ENCODE measurements at regions not wholly inside any gene's neighbourhood (a gene's known extent, or its start where the extent isn't known, plus 50 kb on each side); places are given as distances from the start of the nearest gene placed in this dataset.

DNA sequence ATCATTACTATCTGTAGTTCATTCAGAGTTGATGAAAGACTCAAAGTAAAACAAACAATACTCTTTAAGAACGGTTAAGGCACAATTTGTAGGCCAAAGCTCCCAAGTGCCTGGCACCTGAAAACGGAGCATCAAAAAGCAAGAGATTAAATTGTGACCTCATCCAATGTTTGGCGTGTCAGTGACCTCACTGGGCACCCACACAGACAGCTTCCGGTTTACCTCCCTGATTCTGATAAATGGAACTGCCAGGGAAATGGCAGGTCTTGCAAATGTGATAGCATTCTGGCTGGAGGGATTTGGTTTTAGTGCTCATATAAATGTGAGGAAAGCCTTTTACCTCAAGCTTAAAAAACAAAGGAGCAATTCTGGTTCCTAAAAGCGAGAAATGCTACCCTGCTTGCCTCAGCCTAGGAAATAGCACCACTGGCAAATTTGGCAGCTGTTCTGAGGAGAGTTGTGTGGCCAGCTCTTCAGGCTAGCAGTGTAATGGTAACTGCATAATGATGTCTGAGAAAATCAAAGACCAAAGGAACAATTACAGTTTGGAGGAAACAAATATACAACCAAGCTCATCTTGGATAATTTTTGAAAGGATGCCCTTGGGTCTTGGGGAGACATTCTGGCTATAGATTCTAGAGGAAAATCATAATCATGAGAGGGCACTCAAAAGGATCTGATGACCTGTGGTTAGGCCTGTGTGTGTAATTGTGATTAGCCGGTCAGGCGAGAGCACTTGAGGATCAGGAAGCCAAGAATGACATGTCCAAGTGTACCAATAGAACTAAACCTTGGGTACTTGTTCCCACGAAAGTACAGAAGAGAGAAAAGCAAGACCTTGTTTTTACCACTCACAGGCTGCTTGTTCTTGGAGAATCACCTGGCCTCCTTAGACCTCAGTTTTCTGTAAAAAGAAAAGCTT is 174.3 kb downstream of the TFAP2B start:
- intact Hi-C loops (cut with micrococcal nuclease): no loop called here
- no peak overlapping the region for H3K27ac Mint-ChIP-seq
- Histone ChIP-seq H3K4me1 (ENCODE audit: control insufficient read depth in 2 of 2, insufficient read depth in 2 of 2, low read length in 2 of 2) (no peaks in the 10 kb centered on the region), H3K36me3 (ENCODE audit: control insufficient read depth in 2 of 3, insufficient read depth in 3 of 3, low read length in 3 of 3) (no peaks in the 10 kb centered on the region), H3K27ac (ENCODE audit: low read depth, low read length) (no peak overlapping the region), H3K9me3 (ENCODE audit: control insufficient read depth in 2 of 3, low read length in 3 of 3) (no peaks in the 10 kb centered on the region), H3K4me3 (ENCODE audit: low read length) (no peak overlapping the region), H3K27me3 (ENCODE audit: control insufficient read depth in 2 of 2, insufficient read depth in 2 of 2, low read length in 2 of 2) (no peaks in the 10 kb centered on the region)
- H3K27me3 Mint-ChIP-seq: peaks cover 0 to 3% (median 0%) of the 10 kb centered on the region in 5 donors
- H3K4me3 Mint-ChIP-seq: no peak overlapping the region
- peaks cover 0 to 6% (median 0%) of the 10 kb centered on the region in 11 donors for H3K9me3 Mint-ChIP-seq
- no peak for ATAC-seq
- ChIA-PET CTCF (no interaction called here), POLR2A (no interaction called here)
- H3K36me3 Mint-ChIP-seq: no peaks in the 10 kb centered on the region
- no peak for DNase-seq
- no peaks in the 10 kb centered on the region for H3K4me1 Mint-ChIP-seq

DNA sequence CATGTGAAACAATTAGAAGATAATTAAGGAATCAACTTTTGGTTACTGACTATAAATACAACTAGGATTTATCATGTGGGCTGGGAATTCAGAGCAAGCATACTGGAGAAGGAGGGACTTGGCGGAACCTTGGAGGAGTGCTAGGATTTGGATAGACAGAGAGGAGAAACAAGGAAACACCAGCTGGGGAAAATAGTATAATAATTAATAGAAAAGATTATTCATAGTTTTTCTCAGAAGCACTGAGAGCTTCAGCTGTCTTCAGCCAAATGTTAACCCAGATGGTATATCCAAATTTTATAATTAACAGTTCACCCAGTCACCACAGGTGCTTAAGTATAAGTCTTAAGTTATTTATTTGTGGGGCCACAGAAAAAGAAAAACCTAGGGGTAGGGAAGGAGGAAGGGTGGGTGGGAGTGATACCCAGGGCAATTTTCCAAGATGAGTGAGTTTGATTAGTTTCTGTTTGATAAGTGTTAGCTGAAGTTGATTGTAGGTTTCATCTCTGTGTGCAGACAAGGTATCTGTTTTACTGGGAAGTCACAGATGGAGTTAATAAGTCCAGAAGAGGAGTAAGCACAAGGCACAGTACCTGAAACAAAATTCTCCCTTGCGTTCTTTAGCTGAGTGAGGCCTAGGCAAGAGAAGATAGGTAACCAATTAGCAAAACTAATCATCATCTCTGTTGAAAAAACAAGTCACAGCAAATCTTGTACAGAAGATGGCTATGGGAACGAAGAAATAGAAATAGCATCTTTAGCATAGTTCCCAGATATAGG is 175.5 kb downstream of the TFAP2B start:
- Mint-ChIP-seq H3K4me3 (no peak overlapping the region), H3K27ac (no peak overlapping the region), H3K9me3 (peaks cover 0 to 3% (median 0%) of the 10 kb centered on the region in 11 donors), H3K27me3 (no peaks in the 10 kb centered on the region), H3K36me3 (no peaks in the 10 kb centered on the region), H3K4me1 (no peaks in the 10 kb centered on the region)
- CTCF ChIA-PET: no interaction called here
- H3K4me1 ChIP-seq (ENCODE audit: control insufficient read depth in 2 of 2, insufficient read depth in 2 of 2, low read length in 2 of 2): no peaks in the 10 kb centered on the region
- no peak overlapping the region for H3K27ac ChIP-seq (ENCODE audit: low read depth, low read length)
- DNase-seq: no peak
- H3K36me3 ChIP-seq (ENCODE audit: control insufficient read depth in 2 of 3, insufficient read depth in 3 of 3, low read length in 3 of 3): no peaks in the 10 kb centered on the region
- H3K9me3 ChIP-seq (ENCODE audit: control insufficient read depth in 2 of 3, low read length in 3 of 3): no peaks in the 10 kb centered on the region
- POLR2A ChIA-PET: no interaction called here
- no peak overlapping the region for H3K4me3 ChIP-seq (ENCODE audit: low read length)
- no peaks in the 10 kb centered on the region for H3K27me3 ChIP-seq (ENCODE audit: control insufficient read depth in 2 of 2, insufficient read depth in 2 of 2, low read length in 2 of 2)
- ATAC-seq: no peak
- intact Hi-C loops (cut with micrococcal nuclease): no loop called here

DNA sequence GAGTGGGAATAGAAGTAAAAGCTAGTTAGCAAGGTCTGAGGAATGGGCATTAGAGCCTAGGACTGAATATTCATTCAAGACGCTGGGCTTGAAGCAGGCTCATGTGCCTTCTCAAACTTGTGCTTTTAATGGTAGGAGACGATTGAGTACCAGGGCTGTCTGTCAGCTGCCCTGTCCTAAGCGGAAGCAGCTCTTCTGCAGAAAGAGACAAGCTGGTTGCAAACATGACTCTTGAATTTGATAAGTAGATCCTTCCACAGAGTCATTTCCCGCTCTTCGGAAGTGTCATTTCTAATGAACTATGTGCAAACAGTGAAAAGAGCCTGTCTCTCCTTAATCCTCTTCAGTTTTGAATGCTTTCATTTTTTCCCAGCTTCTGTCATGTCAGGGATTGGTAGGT is 176.4 kb downstream of the TFAP2B start:
- ATAC-seq (no peak), DNase-seq (no peak)
- H3K9me3 ChIP-seq (ENCODE audit: control insufficient read depth in 2 of 3, low read length in 3 of 3): no peaks in the 10 kb centered on the region
- Mint-ChIP-seq H3K27ac (no peak overlapping the region), H3K4me1 (no peaks in the 10 kb centered on the region), H3K27me3 (no peaks in the 10 kb centered on the region), H3K9me3 (peaks cover 0 to 3% (median 0%) of the 10 kb centered on the region in 11 donors), H3K4me3 (no peak overlapping the region), H3K36me3 (no peaks in the 10 kb centered on the region)
- no peak overlapping the region for H3K4me3 ChIP-seq (ENCODE audit: low read length)
- H3K36me3 ChIP-seq (ENCODE audit: control insufficient read depth in 2 of 3, insufficient read depth in 3 of 3, low read length in 3 of 3): no peaks in the 10 kb centered on the region
- intact Hi-C loops (cut with micrococcal nuclease): no loop called here
- ChIA-PET CTCF (no interaction called here), POLR2A (no interaction called here)
- no peaks in the 10 kb centered on the region for H3K4me1 ChIP-seq (ENCODE audit: control insufficient read depth in 2 of 2, insufficient read depth in 2 of 2, low read length in 2 of 2)
- no peaks in the 10 kb centered on the region for H3K27me3 ChIP-seq (ENCODE audit: control insufficient read depth in 2 of 2, insufficient read depth in 2 of 2, low read length in 2 of 2)
- H3K27ac ChIP-seq (ENCODE audit: low read depth, low read length): no peak overlapping the region

DNA sequence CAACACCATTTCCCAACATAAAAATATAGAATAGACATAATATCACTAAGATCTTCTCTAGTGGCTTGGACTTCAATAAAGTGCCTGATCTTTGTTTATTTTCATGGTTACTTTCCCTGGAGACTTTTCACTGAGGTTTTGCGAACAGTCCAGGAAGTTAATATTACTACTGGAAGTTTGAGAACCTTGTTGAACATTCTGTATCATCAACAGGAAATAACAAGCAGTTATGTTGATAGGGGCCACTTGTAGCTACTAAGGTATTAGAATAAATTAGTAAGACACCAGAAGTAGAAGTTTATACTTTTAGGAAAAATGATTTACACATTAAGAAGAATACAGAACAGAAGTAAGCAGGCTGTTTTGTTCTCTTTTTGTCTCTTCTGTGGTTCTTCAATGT is 180.2 kb downstream of the TFAP2B start:
- H3K9me3 ChIP-seq (ENCODE audit: control insufficient read depth in 2 of 3, low read length in 3 of 3): no peaks in the 10 kb centered on the region
- intact Hi-C loops (cut with micrococcal nuclease): no loop called here
- Mint-ChIP-seq H3K27ac (no peak overlapping the region), H3K4me3 (no peak overlapping the region), H3K27me3 (no peaks in the 10 kb centered on the region), H3K4me1 (no peaks in the 10 kb centered on the region), H3K36me3 (no peaks in the 10 kb centered on the region), H3K9me3 (peaks cover 0 to 11% (median 1%) of the 10 kb centered on the region in 11 donors)
- ATAC-seq (no peak), DNase-seq (no peak)
- H3K27me3 ChIP-seq (ENCODE audit: control insufficient read depth in 2 of 2, insufficient read depth in 2 of 2, low read length in 2 of 2): no peaks in the 10 kb centered on the region
- no peaks in the 10 kb centered on the region for H3K36me3 ChIP-seq (ENCODE audit: control insufficient read depth in 2 of 3, insufficient read depth in 3 of 3, low read length in 3 of 3)
- ChIA-PET POLR2A (no interaction called here), CTCF (no interaction called here)
- no peaks in the 10 kb centered on the region for H3K4me1 ChIP-seq (ENCODE audit: control insufficient read depth in 2 of 2, insufficient read depth in 2 of 2, low read length in 2 of 2)
- no peak overlapping the region for H3K27ac ChIP-seq (ENCODE audit: low read depth, low read length)
- H3K4me3 ChIP-seq (ENCODE audit: low read length): no peak overlapping the region

DNA sequence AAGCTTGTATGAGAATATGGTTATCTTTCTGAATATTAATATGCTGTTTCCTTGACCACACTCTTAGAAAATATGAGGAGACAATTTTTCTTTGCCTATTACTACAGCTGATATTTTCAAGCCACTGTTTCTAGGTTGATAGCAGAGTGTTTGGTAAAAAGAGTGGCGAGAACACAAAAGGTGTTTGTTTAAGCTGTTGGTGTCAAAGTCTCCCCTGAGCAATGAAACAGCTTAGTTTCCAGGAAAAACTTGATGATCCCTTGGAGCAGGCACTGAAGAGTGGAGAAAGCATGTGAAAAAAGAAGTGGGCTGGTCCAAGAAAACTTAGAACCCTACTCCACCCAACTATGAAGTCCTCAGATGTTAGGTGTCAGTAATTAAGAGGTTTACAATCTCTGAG is 182.7 kb downstream of the TFAP2B start:
- no peaks in the 10 kb centered on the region for H3K9me3 ChIP-seq (ENCODE audit: control insufficient read depth in 2 of 3, low read length in 3 of 3)
- no peak overlapping the region for H3K27ac ChIP-seq (ENCODE audit: low read depth, low read length)
- Mint-ChIP-seq H3K4me1 (no peaks in the 10 kb centered on the region), H3K4me3 (no peak overlapping the region), H3K9me3 (peaks cover 0 to 19% (median 2%) of the 10 kb centered on the region in 11 donors), H3K36me3 (no peaks in the 10 kb centered on the region), H3K27ac (no peak overlapping the region), H3K27me3 (no peaks in the 10 kb centered on the region)
- no peak overlapping the region for H3K4me3 ChIP-seq (ENCODE audit: low read length)
- ChIA-PET POLR2A (interaction anchor here (0.6 kb wide), 1 partner anchor 40 kb away, joined by 4 read pairs; no protein-coding TSS in a partner anchor), CTCF (no interaction called here)
- intact Hi-C loops (cut with micrococcal nuclease): no loop called here
- DNase-seq (no peak), ATAC-seq (no peak)
- no peaks in the 10 kb centered on the region for H3K36me3 ChIP-seq (ENCODE audit: control insufficient read depth in 2 of 3, insufficient read depth in 3 of 3, low read length in 3 of 3)
- no peaks in the 10 kb centered on the region for H3K4me1 ChIP-seq (ENCODE audit: control insufficient read depth in 2 of 2, insufficient read depth in 2 of 2, low read length in 2 of 2)
- no peaks in the 10 kb centered on the region for H3K27me3 ChIP-seq (ENCODE audit: control insufficient read depth in 2 of 2, insufficient read depth in 2 of 2, low read length in 2 of 2)

DNA sequence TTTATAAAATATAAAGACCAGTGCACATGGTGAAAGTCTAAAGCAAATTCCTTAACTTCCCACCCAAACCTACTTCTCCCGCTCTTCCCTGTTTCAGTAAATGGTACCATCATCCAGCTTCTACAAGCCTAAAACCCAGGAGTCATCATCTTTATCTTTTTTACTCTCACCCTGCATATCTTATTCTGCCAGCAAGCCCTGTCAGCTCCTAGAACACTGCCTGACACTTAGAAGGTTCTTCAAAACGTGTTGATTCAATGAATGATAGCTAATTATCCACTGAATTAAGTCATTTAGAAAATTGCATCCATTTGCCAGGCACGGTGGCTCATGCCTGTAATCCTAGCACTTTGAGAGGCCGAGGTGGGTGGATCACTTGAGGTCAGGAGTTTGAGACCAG is 185.7 kb downstream of the TFAP2B start:
- peaks cover 0 to 3% (median 0%) of the 10 kb centered on the region in 5 donors for H3K36me3 Mint-ChIP-seq
- CTCF ChIA-PET: no interaction called here
- intact Hi-C loops (cut with micrococcal nuclease): no loop called here
- H3K4me3 Mint-ChIP-seq: no peak overlapping the region
- no peaks in the 10 kb centered on the region for H3K4me1 Mint-ChIP-seq
- DNase-seq (no peak), ATAC-seq (no peak)
- H3K9me3 ChIP-seq (ENCODE audit: control insufficient read depth in 2 of 3, low read length in 3 of 3): no peaks in the 10 kb centered on the region
- no peaks in the 10 kb centered on the region for H3K36me3 ChIP-seq (ENCODE audit: control insufficient read depth in 2 of 3, insufficient read depth in 3 of 3, low read length in 3 of 3)
- no peak overlapping the region for H3K4me3 ChIP-seq (ENCODE audit: low read length)
- H3K4me1 ChIP-seq (ENCODE audit: control insufficient read depth in 2 of 2, insufficient read depth in 2 of 2, low read length in 2 of 2): no peaks in the 10 kb centered on the region
- no peak overlapping the region for H3K27ac ChIP-seq (ENCODE audit: low read depth, low read length)
- POLR2A ChIA-PET: no interaction called here
- no peaks in the 10 kb centered on the region for H3K27me3 ChIP-seq (ENCODE audit: control insufficient read depth in 2 of 2, insufficient read depth in 2 of 2, low read length in 2 of 2)
- no peaks in the 10 kb centered on the region for H3K27me3 Mint-ChIP-seq
- H3K9me3 Mint-ChIP-seq: peaks cover 0 to 20% (median 2%) of the 10 kb centered on the region in 11 donors
- H3K27ac Mint-ChIP-seq: no peak overlapping the region

Data from naive thymus-derived CD4-positive, alpha-beta T cell (primary cell).